GM18870 (cell line): ENCODE measurements at regions not wholly inside any gene's neighbourhood (a gene's known extent, or its start where the extent isn't known, plus 50 kb on each side); places are given as distances from the start of the nearest gene placed in this dataset.

Experiments used
- ATAC-seq: cut with Tn5 transposase; IDR thresholded peaks from one replicate; pipeline ENCODE4 v1.9.1; 2021; ENCODE audit warnings: moderate library complexity; ENCODE audit not compliant: unreplicated experiment

DNA sequence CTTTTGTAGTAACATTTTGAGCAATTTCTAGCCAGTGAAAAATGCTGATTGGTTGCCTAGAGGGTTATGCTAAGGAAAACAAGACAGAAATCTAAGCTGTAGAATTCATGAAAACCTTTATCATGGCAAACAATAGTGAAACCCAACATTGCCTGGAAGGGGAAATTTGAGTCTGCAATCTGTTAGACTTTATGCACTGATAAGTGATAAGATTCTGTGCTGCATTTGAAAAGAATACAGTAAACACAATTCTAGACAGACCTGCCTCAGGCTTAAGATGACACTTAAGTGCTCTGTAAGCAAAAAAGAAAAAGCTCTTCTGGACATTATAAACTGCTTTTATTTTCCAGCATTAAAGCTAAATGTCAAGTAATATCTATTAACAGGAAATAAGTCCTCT, 519.3 kb downstream of the ISL1 start:
- no peak for ATAC-seq

DNA sequence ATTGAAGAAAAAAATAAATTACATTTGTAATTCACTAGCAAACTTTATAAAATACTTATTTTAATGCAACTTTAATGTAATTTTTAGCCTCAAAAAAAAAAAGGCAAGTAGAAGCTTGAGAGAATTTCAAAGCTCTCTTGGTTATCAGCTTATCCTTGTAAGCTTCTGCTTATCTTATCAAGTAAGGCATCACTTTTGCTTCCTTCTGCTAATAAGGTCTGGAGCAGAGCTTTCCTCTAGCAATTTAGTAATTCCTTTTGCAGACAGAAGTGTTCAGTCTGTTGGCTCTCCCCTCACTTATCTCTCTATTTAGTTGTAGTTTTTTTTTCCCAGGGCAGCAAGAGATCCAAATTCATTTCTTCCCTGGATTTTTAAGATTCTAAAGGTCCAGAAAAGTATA, 525.0 kb downstream of the ISL1 start:
- ATAC-seq, result no peak

DNA sequence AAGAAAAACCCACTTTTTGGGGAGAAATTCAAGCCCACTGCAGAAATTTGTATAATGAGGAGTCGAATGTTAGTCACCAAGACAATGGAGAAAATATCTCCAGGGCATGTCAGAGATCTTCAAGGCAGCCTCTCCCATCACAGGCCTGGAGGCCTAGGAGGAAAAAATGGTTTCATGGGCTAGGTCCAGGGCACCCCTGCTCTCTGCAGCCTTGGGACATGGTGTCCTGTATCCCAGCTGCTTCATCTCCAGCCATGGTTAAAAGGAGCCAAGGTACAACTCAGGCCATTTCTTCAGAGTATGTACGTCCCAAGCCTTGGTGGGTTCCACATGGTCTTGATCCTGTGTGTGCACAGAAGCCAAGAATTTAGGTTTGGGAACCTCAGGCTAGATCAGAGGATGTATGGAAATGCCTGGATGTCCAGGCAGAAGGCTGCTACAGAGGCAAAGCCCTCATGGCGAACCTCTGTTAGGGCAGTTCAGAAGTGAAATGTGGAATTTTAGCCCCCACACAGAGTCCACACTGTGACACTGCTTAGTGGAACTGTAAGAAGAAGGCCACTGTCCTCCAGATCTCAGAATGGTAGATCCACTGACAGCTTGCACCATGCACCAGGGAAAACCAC, 561.4 kb downstream of the ISL1 start:
- ATAC-seq, result no peak

GRCh38 chr5:51958473-51958872, 575.2 kb downstream of the ISL1 start:
- no peak for ATAC-seq

- ATAC-seq, result no peak
These were observed 577.4 kb downstream of the ISL1 start for GRCh38 chr5:51960617-51961121.

DNA sequence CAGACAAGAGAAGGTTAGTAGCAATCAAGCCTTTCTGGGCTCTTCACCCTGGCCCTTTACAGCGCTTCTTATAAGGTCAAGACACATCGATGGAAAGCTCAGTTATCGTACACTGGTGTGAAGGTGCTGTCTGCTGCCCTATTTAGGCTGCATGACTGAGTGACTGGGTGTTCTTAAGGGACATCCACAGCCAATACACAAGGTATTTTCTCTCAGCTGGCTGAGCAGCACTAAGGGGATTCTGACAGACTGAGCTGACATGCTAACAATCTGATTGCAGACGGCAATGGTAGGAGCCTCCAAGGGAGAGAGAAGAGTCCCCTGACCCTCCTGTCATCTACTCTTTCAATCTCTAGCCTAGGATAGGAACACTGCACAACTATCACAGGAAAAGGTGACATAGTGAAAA, 577.9 kb downstream of the ISL1 start:
- ATAC-seq, result no peak

DNA sequence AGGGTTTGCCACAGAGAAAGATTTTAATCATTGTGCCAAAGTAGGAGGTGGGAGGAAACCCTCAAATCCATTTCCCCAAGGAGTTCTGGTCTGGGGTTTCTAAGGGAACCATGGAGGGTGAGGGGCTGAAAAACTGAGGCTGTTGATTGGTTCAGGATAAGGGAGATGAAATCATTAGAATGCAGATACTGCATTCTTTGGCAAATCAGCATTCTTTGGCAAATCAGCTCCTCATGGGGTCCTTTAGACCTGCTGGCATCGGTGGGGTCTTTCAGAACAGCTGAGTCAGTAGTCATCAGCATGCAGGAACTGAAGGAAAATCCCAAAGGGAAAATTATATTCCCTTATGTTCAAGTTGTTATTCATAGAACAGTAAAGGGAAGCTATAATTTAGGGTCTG, 585.5 kb downstream of the ISL1 start:
- ATAC-seq, result no peak

DNA sequence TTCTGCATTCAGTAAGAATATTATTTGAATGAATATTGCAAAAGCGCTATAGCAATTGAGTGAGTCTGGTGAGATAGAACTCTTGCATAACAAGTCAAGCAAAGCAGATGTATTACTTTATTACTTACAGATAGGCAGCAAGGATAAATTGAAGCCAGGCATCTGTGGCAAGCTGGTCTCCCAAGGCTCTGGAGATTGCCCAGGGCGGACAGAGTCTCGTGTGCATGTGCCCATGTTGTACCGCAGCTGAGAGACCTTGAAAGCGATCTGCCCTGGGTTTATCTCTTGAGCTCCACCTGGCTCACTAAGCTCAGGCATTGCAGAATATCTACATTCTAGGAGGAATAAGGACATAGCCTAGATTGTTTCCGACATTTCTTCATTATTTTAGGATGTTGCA, 591.6 kb downstream of the ISL1 start:
- no peak for ATAC-seq

- ATAC-seq, result no peak
These were observed 593.8 kb downstream of the ISL1 start for GRCh38 chr5:51977014-51977413.

- ATAC-seq, result no peak
These were observed 599.9 kb downstream of the ISL1 start for GRCh38 chr5:51983161-51983560.

- ATAC-seq, result no peak
These were observed 603.5 kb downstream of the ISL1 start for GRCh38 chr5:51986733-51987132.

DNA sequence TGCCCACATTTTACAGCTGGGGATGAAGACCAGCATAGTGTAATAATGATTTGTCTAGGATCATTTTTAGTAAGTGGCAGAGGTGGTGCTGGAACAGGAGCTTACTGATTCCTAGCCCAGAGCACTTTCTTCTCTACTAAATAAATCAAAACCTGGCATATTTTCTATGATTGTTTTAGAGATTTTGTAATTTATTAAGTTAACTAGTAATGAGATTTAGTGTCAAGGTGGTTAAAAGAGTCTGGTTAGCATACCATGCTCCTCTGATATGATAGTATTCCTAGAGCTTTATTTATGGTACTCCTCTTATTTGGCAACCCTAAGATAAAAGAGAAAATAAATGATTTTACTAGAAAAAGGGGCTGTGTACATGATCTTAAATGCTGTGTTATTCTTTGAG, 604.0 kb downstream of the ISL1 start:
- ATAC-seq, result no peak

GRCh38 chr5:51987669-51988209, 604.5 kb downstream of the ISL1 start:
- ATAC-seq, result no peak

- ATAC-seq, result no peak
These were observed 605.4 kb downstream of the ISL1 start for GRCh38 chr5:51988634-51989033.

DNA sequence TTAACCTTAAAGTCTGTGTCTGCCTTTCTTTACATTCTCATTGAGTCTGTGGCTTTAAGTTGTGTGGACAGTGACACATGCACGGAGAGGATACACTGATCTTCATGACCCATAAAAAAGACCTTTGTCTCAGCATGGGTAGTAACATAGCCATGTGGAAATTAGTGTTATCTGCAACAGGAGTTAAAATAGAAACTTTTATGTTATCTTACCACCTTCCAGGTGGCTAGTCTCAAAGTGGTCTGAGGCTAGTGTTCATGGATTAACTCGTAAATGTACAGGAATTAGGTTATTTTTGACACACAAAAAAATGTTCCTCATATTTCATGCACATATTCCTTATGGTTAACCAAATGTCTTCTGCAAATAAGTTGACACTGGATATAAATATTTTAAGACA, 607.0 kb downstream of the ISL1 start:
- ATAC-seq, result no peak

- no peak for ATAC-seq
These were observed 607.5 kb downstream of the ISL1 start for GRCh38 chr5:51990661-51991180.

- no peak for ATAC-seq
These were observed 608.7 kb downstream of the ISL1 start for GRCh38 chr5:51991940-51992339.

DNA sequence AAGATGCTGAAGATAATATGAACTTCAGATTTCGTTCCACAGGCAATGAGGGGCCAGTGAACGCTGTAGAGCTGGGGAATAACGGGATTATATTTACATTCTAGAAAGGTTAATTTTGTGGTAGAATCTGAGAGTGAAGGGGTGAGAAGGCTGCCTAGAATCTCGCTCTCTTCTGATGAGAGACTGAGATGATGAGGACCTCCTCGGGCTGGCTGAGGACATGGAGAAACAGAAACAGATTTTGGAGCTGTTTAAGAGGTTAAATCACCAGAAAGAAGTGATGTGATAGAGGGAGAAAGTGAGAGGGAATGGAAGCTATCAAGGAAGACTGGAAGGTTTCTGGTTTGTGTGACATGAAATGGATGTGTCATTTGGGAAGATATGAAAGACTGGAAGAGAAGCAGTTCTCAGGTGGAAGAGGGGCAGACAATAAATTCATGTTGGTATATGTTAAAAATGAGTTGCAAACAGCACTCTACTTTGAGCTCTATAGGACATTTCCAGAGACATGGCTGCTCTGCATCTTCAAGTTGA, 612.6 kb downstream of the ISL1 start:
- no peak for ATAC-seq

- no peak for ATAC-seq
These were observed 613.2 kb downstream of the ISL1 start for GRCh38 chr5:51996356-51996861.

DNA sequence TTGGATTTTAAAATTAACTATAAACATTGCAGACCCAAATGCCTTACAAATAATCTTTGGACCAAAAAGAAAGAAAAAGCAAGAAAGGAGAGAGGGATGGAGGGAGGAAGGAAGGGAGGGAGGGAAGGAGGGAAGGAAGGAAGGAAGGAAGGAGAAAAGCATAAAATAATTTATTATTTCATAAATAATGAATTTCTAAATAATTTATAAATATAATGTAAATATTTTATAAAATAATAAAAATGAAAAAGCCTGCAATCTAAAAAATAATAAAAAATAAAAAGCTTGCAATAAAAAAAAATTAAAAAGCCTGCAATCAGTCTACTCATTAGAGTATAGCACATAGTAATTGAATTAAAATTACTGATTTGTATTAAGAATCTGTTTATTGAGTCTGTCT, 614.3 kb downstream of the ISL1 start:
- ATAC-seq, result no peak

- no peak for ATAC-seq
These were observed 614.7 kb downstream of the ISL1 start for GRCh38 chr5:51997949-51998348.

GRCh38 chr5:52007230-52007858, 624.1 kb downstream of the ISL1 start:
- ATAC-seq, result peak; percentile 60
